ENCODE measurements at regions not wholly inside any gene's neighbourhood (a gene's known extent, or its start where the extent isn't known, plus 50 kb on each side); places are given as distances from the start of the nearest gene placed in this dataset.
"Not testable (repeated sequence)": the region's sequence is repeated elsewhere in the genome, so short reads cannot be mapped to it uniquely, and the experiment has no call there.

GRCh38 chr2:83971547-83971946 is 487.5 kb downstream of the SUCLG1 start:
- Histone ChIP-seq H3K27me3 (no peaks in the 10 kb centered on the region), H3K9me3 (no peaks in the 10 kb centered on the region), H3K4me3 (ENCODE audit: low read depth, low read length) (no peak overlapping the region), H3K36me3 (no peaks in the 10 kb centered on the region), H3K4me1 (no peaks in the 10 kb centered on the region)
- TF ChIP-seq, protein P1, sequence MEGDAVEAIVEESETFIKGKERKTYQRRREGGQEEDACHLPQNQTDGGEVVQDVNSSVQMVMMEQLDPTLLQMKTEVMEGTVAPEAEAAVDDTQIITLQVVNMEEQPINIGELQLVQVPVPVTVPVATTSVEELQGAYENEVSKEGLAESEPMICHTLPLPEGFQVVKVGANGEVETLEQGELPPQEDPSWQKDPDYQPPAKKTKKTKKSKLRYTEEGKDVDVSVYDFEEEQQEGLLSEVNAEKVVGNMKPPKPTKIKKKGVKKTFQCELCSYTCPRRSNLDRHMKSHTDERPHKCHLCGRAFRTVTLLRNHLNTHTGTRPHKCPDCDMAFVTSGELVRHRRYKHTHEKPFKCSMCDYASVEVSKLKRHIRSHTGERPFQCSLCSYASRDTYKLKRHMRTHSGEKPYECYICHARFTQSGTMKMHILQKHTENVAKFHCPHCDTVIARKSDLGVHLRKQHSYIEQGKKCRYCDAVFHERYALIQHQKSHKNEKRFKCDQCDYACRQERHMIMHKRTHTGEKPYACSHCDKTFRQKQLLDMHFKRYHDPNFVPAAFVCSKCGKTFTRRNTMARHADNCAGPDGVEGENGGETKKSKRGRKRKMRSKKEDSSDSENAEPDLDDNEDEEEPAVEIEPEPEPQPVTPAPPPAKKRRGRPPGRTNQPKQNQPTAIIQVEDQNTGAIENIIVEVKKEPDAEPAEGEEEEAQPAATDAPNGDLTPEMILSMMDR (IDR thresholded peaks at IDR 0.05; ENCODE audit: low read depth, low read length): no peak
- no peak for DNase-seq

GRCh38 chr2:83970217-83970929 is 488.7 kb downstream of the SUCLG1 start:
- Histone ChIP-seq H3K9me3 (no peaks in the 10 kb centered on the region), H3K4me1 (no peaks in the 10 kb centered on the region), H3K36me3 (no peaks in the 10 kb centered on the region), H3K4me3 (ENCODE audit: low read depth, low read length) (no peak overlapping the region), H3K27me3 (no peaks in the 10 kb centered on the region)
- no peak for DNase-seq
- TF ChIP-seq, protein P1 (IDR thresholded peaks at IDR 0.05; ENCODE audit: low read depth, low read length): no peak

GRCh38 chr2:83969085-83969484 is 490.0 kb downstream of the SUCLG1 start:
- H3K27me3 ChIP-seq: no peaks in the 10 kb centered on the region
- no peak for DNase-seq
- H3K36me3 ChIP-seq: no peaks in the 10 kb centered on the region
- no peak overlapping the region for H3K4me3 ChIP-seq (ENCODE audit: low read depth, low read length)
- TF ChIP-seq, protein P1 (IDR thresholded peaks at IDR 0.05; ENCODE audit: low read depth, low read length): no peak
- H3K4me1 ChIP-seq: no peaks in the 10 kb centered on the region
- H3K9me3 ChIP-seq: no peaks in the 10 kb centered on the region

DNA sequence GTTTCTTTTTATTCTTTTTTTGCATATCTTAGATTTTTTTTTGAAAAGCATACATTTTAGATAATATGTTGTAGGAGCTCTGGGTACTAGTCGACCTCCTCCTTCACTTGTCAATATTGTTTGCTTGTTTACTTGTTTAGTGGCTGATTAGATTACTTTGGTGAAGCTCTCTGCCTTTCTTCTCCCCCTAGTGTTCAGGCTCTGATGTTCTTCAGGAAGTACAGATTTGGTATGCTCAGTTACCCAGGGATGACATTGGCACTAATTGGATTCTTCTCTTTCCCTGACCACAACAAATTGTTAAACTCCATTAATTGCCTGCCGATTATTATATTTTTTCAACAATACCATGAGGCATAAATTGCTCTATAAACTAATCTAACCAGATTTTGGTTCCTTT is 491.2 kb downstream of the SUCLG1 start:
- H3K36me3 ChIP-seq: no peaks in the 10 kb centered on the region
- no peaks in the 10 kb centered on the region for H3K27me3 ChIP-seq
- DNase-seq: no peak
- no peaks in the 10 kb centered on the region for H3K9me3 ChIP-seq
- TF ChIP-seq, protein P1 (IDR thresholded peaks at IDR 0.05; ENCODE audit: low read depth, low read length): no peak
- H3K4me1 ChIP-seq: no peaks in the 10 kb centered on the region
- H3K4me3 ChIP-seq (ENCODE audit: low read depth, low read length): no peak overlapping the region

DNA sequence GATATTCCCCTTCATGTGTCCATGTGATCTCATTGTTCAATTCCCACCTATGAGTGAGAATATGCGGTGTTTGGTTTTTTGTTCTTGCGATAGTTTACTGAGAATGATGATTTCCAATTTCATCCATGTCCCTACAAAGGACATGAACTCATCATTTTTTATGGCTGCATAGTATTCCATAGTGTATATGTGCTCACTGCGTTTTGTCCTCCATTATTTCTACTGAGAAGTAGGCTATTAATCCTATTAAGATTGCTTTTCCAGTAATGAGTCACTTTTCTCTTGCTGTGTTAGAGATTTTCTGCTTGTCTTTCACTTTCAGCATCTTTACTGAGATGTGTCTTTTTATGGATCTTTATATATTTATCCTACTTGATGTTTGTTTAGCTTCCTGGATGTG is 492.1 kb downstream of the SUCLG1 start:
- H3K4me3 ChIP-seq (ENCODE audit: low read depth, low read length); DNase-seq; H3K4me1 ChIP-seq; H3K9me3 ChIP-seq; H3K36me3 ChIP-seq; H3K27me3 ChIP-seq: not testable (repeated sequence)

GRCh38 chr2:83961512-83961911 is 497.6 kb downstream of the SUCLG1 start:
- H3K36me3 ChIP-seq: no peaks in the 10 kb centered on the region
- no peaks in the 10 kb centered on the region for H3K27me3 ChIP-seq
- TF ChIP-seq, protein P1 (IDR thresholded peaks at IDR 0.05; ENCODE audit: low read depth, low read length): no peak
- no peaks in the 10 kb centered on the region for H3K9me3 ChIP-seq
- no peaks in the 10 kb centered on the region for H3K4me1 ChIP-seq
- H3K4me3 ChIP-seq (ENCODE audit: low read depth, low read length): no peak overlapping the region
- DNase-seq: no peak
